Astrocyte of the spinal cord (primary cell): ENCODE measurements at regions not wholly inside any gene's neighbourhood (a gene's known extent, or its start where the extent isn't known, plus 50 kb on each side); places are given as distances from the start of the nearest gene placed in this dataset.

Source experiments
- DNase-seq: peaks from one replicate; pipeline ENCODE4 v3.0.0; 2011; ENCODE audit warnings: low read depth, low spot score
- H3K4me3 ChIP-seq: 2 replicates; pipeline ENCODE4 v1.5.1; 2011; ENCODE audit warnings: low read depth, mild to moderate bottlenecking, low read length, moderate library complexity
- CTCF ChIP-seq: IDR thresholded peaks from 2 replicates; pipeline ENCODE4 v1.5.1; 2012; ENCODE audit warnings: low read depth, mild to moderate bottlenecking, low read length, inconsistent platforms
- in situ Hi-C: cut with HindIII; loops from 2 replicates; pipeline ENCODE4 v1.10.0; 2017; ENCODE audit warnings: low sequenced_read_pairs

GRCh38 chr6:134517868-134518267 lies 200.0 kb upstream of the SGK1 start:
- DNase-seq = no peak
- H3K4me3 ChIP-seq = no peak overlapping the region
- in situ Hi-C loops = no loop called here
- no peak for TF ChIP-seq CTCF

GRCh38 chr6:134517145-134517658 lies 199.3 kb upstream of the SGK1 start:
- no peak overlapping the region for H3K4me3 ChIP-seq
- in situ Hi-C loops = no loop called here
- DNase-seq = peak; percentile 90
- TF ChIP-seq CTCF = no peak

- DNase-seq = no peak
- no peak overlapping the region for H3K4me3 ChIP-seq
- in situ Hi-C loops = no loop called here
- no peak for TF ChIP-seq CTCF
Observed at GRCh38 chr6:134516582-134516981, 198.7 kb upstream of the SGK1 start.

GRCh38 chr6:134515986-134516385 lies 198.1 kb upstream of the SGK1 start:
- no peak for TF ChIP-seq CTCF
- H3K4me3 ChIP-seq = no peak overlapping the region
- in situ Hi-C loops = no loop called here
- DNase-seq = no peak

- H3K4me3 ChIP-seq = no peak overlapping the region
- TF ChIP-seq CTCF = no peak
- DNase-seq = no peak
- in situ Hi-C loops = no loop called here
Observed at GRCh38 chr6:134512981-134513391, 195.1 kb upstream of the SGK1 start.

GRCh38 chr6:134511984-134512683 lies 194.2 kb upstream of the SGK1 start:
- in situ Hi-C loops = no loop called here
- no peak overlapping the region for H3K4me3 ChIP-seq
- DNase-seq = no peak
- TF ChIP-seq CTCF = no peak
